Uterus (tissue), 2 donors: ENCODE measurements at regions not wholly inside any gene's neighbourhood (a gene's known extent, or its start where the extent isn't known, plus 50 kb on each side); places are given as distances from the start of the nearest gene placed in this dataset.

Source experiments
- POLR2A ChIP-seq, 2 donors: fragments of 450-650 bp; IDR thresholded peaks; one replicate each; pipeline ENCODE4 v1.6.1; 2016; ENCODE audit warnings: antibody characterized with exemption in 2 of 2, mild to moderate bottlenecking in 1 of 2, moderate library complexity in 1 of 2
- TF ChIP-seq, protein P1 (sequence below), 4 experiments: fragments of 200-600 bp in 2 of 4; fragments of 450-650 bp in 2 of 4; sonication (generic) in 2 of 4; IDR thresholded peaks; one replicate each; pipeline ENCODE4 v1.5.1; 2016 to 2019; ENCODE audit warnings: antibody characterized with exemption in 4 of 4, mild to moderate bottlenecking in 2 of 4, moderate library complexity in 1 of 4

DNA sequence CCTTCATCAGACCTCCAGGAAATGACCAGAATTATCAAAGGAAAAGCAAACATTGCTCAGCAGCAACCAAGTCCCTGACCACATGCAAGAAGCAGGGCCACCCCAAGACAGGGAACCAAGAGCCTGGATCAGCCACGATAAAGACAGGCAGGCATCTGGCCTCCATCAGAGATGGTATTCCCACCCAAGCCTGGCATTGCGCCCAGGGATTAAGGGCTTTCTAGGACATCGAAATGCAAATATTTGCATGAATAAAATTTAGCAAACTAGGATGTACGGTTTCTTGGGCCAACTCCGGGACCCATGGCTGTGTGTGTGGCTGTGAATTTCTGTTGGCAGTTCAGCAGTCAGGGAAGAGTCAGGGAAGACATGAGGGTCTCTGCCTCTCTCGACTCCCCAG lies 241.4 kb upstream of the DYNLRB2 start:
- TF ChIP-seq, protein P1, sequence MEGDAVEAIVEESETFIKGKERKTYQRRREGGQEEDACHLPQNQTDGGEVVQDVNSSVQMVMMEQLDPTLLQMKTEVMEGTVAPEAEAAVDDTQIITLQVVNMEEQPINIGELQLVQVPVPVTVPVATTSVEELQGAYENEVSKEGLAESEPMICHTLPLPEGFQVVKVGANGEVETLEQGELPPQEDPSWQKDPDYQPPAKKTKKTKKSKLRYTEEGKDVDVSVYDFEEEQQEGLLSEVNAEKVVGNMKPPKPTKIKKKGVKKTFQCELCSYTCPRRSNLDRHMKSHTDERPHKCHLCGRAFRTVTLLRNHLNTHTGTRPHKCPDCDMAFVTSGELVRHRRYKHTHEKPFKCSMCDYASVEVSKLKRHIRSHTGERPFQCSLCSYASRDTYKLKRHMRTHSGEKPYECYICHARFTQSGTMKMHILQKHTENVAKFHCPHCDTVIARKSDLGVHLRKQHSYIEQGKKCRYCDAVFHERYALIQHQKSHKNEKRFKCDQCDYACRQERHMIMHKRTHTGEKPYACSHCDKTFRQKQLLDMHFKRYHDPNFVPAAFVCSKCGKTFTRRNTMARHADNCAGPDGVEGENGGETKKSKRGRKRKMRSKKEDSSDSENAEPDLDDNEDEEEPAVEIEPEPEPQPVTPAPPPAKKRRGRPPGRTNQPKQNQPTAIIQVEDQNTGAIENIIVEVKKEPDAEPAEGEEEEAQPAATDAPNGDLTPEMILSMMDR (IDR thresholded peaks at IDR 0.05): no peak
- TF ChIP-seq POLR2A (IDR thresholded peaks at IDR 0.05): no peak
